ENCODE measurements at regions not wholly inside any gene's neighbourhood (a gene's known extent, or its start where the extent isn't known, plus 50 kb on each side); places are given as distances from the start of the nearest gene placed in this dataset.

GRCh38 chr12:14164266-14164665, 182.9 kb upstream of the GRIN2B start:
- TF ChIP-seq GATA3 (IDR thresholded peaks at IDR 0.05; ENCODE audit: low read depth, low read length) (no peak), GATA2 (IDR thresholded peaks at IDR 0.05; ENCODE audit: low read depth, low read length) (no peak)
